ENCODE measurements at regions not wholly inside any gene's neighbourhood (a gene's known extent, or its start where the extent isn't known, plus 50 kb on each side); places are given as distances from the start of the nearest gene placed in this dataset.

DNA sequence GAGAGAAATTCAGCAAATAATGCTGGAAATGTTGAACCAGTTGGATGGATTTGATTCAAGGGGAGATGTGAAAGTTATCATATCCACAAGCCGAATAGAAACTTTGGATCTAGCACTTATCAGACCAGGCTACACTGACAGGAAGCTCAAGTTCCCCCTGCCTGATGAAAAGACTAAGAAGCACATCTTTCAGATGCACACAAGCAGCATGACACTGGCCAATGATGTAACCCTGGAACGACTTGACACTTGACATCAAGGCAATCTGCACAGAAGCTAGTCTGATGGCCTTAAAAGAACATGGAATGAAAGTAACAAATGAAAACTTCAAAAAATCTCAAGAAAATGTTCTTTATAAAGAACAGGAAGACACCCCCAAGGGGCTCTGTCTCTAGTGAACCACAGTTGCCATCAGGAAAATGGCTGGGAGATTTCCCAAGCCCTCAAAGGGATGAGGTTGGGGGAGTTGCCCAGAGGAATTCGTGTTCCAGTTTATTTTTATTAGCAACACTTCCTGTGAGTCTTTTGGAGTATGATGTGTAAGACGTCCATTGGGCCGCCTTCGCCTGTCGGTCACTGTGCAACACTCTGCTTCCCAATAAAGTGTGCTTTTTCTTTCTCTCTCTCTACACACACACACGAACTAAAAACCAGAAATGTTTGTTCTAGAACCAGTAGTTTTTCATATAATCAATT, 200.0 kb downstream of the HIBADH start:
- no peak for DNase-seq (ENCODE audit: low read depth)

GRCh38 chr7:27464970-27465369, 197.7 kb downstream of the HIBADH start:
- DNase-seq (ENCODE audit: low read depth) = no peak

- no peak for DNase-seq (ENCODE audit: low read depth)
Measured at GRCh38 chr7:27466703-27467102, 196.0 kb downstream of the HIBADH start.

DNA sequence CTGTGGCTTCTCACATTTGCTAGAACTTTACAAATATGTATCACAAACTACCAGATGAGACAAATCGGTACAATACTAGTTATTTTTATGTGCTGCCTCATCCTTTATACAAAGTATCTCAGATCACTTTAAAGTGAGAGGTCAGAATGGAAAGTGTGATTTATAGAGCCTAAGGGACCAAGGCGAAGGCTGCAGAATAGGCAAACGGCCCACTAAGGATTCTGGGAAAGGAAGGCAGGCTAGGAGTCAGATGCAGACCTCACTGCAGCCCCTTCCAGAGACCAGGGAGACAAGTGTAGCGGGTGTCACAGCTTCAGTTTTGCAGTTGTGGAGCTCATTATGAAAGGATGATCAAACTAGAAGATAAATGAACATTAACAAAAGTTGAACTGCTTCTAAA, 190.6 kb downstream of the HIBADH start:
- no peak for DNase-seq (ENCODE audit: low read depth)

All from HS-5 (cell line).